GM12878 (cell line): ENCODE measurements at regions not wholly inside any gene's neighbourhood (a gene's known extent, or its start where the extent isn't known, plus 50 kb on each side); places are given as distances from the start of the nearest gene placed in this dataset.

Source experiments
- JUND ChIP-seq: IDR thresholded peaks from 2 replicates; pipeline ENCODE4 v1.6.1; 2012; ENCODE audit warnings: low read depth, mild to moderate bottlenecking, low read length, improper control_type of control experiment, moderate library complexity
- NR2C2 ChIP-seq: IDR thresholded peaks from 2 replicates; pipeline ENCODE4 v1.6.1; 2011; ENCODE audit warnings: borderline replicate concordance, low read depth; ENCODE audit not compliant: control insufficient read depth, insufficient read length
- ZNF217 ChIP-seq: fragments of 450-650 bp; IDR thresholded peaks from 2 replicates; pipeline ENCODE4 v1.6.1; 2017; ENCODE audit warnings: antibody characterized with exemption, mild to moderate bottlenecking

DNA sequence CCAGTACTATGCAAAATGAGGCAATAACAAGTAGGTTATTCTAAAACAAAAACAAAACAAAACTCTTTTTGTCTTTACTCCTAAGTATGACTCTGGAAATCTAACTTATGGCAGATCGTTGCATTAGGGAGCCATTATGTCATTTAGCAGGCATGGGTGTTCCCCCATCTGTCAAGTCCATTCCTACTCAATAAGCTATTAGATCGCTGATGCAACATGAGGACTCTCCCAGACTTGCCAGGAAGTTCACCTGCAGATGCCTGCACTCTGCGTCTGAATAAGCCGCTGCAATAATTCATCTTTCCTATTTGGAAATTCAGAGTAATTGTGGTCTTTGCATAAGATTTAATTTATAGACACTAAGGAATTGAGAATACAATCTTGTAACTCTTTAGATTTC, 585.0 kb downstream of the KIF4B start:
- no peak for TF ChIP-seq ZNF217
- no peak for TF ChIP-seq NR2C2
- TF ChIP-seq JUND, result no peak
